ENCODE measurements at regions not wholly inside any gene's neighbourhood (a gene's known extent, or its start where the extent isn't known, plus 50 kb on each side); places are given as distances from the start of the nearest gene placed in this dataset.

- intact Hi-C loops (cut with DNase I) = no loop called here
- no peaks in the 10 kb centered on the region for H3K4me1 ChIP-seq
- no peak overlapping the region for H3K27ac ChIP-seq
- ATAC-seq (no peak), DNase-seq (no peak)
- H3K9me3 ChIP-seq = no peaks in the 10 kb centered on the region
- no peak for TF ChIP-seq CTCF (IDR thresholded peaks at IDR 0.05)
- no peaks in the 10 kb centered on the region for H3K36me3 ChIP-seq
- no peak overlapping the region for H3K4me3 ChIP-seq
- WGBS, 4 donors = 24 to 59% (median 40%) methylated on average over 1 of the region's 1 CpG
- H3K27me3 ChIP-seq = no peaks in the 10 kb centered on the region
Observed at GRCh38 chr10:36266923-36267322, 624.8 kb upstream of the FZD8 start.

GRCh38 chr10:36265741-36266140 is 623.6 kb upstream of the FZD8 start:
- TF ChIP-seq POLR2A (IDR thresholded peaks at IDR 0.05) = no peak
- WGBS, 4 donors = 76 to 87% (median 80%) methylated on average over 2 of the region's 2 CpGs
- Histone ChIP-seq H3K36me3 (no peaks in the 10 kb centered on the region), H3K4me3 (no peak overlapping the region), H3K27ac (no peak overlapping the region), H3K9me3 (no peaks in the 10 kb centered on the region), H3K4me1 (no peaks in the 10 kb centered on the region), H3K27me3 (no peaks in the 10 kb centered on the region)
- DNase-seq (no peak), ATAC-seq (no peak)
- intact Hi-C loops (cut with DNase I) = no loop called here

GRCh38 chr10:36263871-36264270 is 621.8 kb upstream of the FZD8 start:
- TF ChIP-seq POLR2A (IDR thresholded peaks at IDR 0.05) (no peak), CTCF (IDR thresholded peaks at IDR 0.05) (no peak)
- H3K4me3 ChIP-seq = no peak overlapping the region
- no peaks in the 10 kb centered on the region for H3K4me1 ChIP-seq
- H3K9me3 ChIP-seq = no peaks in the 10 kb centered on the region
- no peaks in the 10 kb centered on the region for H3K27me3 ChIP-seq
- H3K36me3 ChIP-seq = no peaks in the 10 kb centered on the region
- no peak for ATAC-seq
- no peak for DNase-seq
- H3K27ac ChIP-seq = no peak overlapping the region
- intact Hi-C loops (cut with DNase I) = no loop called here
- WGBS, 4 donors = 79 to 99% (median 98%) methylated on average over 3 of the region's 3 CpGs

- WGBS, 4 donors = 66 to 90% (median 79%) methylated on average over 2 of the region's 2 CpGs
- DNase-seq (no peak), ATAC-seq (peak in 2 of 4 donors; percentile 38 to 76)
- Histone ChIP-seq H3K27me3 (no peaks in the 10 kb centered on the region), H3K4me1 (peaks cover 0 to 19% (median 5%) of the 10 kb centered on the region in 12 donors), H3K36me3 (no peaks in the 10 kb centered on the region), H3K27ac (no peak overlapping the region), H3K9me3 (no peaks in the 10 kb centered on the region), H3K4me3 (no peak overlapping the region)
- TF ChIP-seq POLR2A (IDR thresholded peaks at IDR 0.05) (no peak), CTCF (IDR thresholded peaks at IDR 0.05) (no peak)
- intact Hi-C loops (cut with DNase I) = loop anchor here in 4 of 10 donors (5.0 to 10.0 kb wide), 3 partner anchors 230 to 612 kb away; partner anchors contain the start of gene FZD8 (in 1 of the 4)
Observed at GRCh38 chr10:36256948-36257356, 614.9 kb upstream of the FZD8 start.

- intact Hi-C loops (cut with DNase I) = loop anchor here in 4 of 10 donors (5.0 to 10.0 kb wide), 3 partner anchors 229 to 611 kb away; partner anchors contain the start of gene FZD8 (in 1 of the 4)
- peak in 1 of 4 donors; percentile 38 for ATAC-seq
- WGBS, 4 donors = 64 to 75% (median 70%) methylated on average over 2 of the region's 2 CpGs
Observed at GRCh38 chr10:36256166-36256565, 614.1 kb upstream of the FZD8 start.

More at GRCh38 chr10:36256166-36256565, 614.1 kb upstream of the FZD8 start:
- Histone ChIP-seq H3K4me3 (no peak overlapping the region), H3K36me3 (no peaks in the 10 kb centered on the region), H3K9me3 (no peaks in the 10 kb centered on the region), H3K27me3 (no peaks in the 10 kb centered on the region), H3K4me1 (peaks cover 0 to 19% (median 5%) of the 10 kb centered on the region in 12 donors), H3K27ac (no peak overlapping the region)
- TF ChIP-seq POLR2A (IDR thresholded peaks at IDR 0.05) = no peak
- TF ChIP-seq CTCF (IDR thresholded peaks at IDR 0.05) = no peak
- DNase-seq = peak in 1 of 5 donors; percentile 10
